HG03439 (cell line): ENCODE measurements at regions not wholly inside any gene's neighbourhood (a gene's known extent, or its start where the extent isn't known, plus 50 kb on each side); places are given as distances from the start of the nearest gene placed in this dataset.

ENCODE experiments used
- ATAC-seq: cut with Tn5 transposase; IDR thresholded peaks from one replicate; pipeline ENCODE4 v1.9.1; 2021; ENCODE audit warnings: mild to moderate bottlenecking, moderate library complexity; ENCODE audit not compliant: unreplicated experiment

DNA sequence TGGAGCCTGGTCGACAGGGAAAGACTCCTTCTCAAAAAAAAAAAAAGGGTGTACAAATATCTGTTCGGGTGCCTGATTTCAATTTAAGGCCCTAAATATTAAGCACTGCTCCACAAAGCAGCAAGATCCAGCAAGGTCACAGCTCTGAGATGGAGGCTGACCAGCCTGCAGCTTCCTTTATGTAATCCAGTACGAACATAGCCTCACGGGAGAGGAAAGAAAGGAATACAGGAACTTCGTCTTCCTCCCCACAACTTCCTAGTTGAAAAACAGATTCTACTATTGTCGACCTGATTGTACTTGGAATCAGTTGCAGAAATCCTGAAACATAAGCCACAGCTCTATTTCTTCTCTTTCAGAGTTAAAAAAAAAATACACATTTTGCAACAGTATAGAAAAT lies 53.5 kb upstream of the TBC1D9 start:
- no peak for ATAC-seq

DNA sequence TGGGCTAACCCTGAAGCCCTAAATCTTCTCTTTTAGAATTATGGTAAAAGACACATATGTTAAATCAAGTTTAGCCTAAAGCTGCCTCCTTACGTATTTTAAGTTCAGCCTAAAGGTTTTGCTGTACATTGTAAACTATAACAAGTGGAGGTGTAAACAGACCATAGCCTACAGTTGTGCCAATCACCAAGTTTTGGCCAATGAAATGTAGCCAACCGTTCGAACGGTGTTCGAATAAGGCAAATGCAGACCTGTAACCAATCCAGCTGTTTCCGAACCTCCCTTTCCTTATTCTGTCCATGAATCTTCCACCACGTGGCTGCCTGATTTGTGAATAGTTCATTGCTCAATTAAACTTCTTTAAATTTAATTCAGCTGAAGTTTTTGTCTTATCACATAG lies 52.1 kb upstream of the TBC1D9 start:
- ATAC-seq, result peak; percentile 6

DNA sequence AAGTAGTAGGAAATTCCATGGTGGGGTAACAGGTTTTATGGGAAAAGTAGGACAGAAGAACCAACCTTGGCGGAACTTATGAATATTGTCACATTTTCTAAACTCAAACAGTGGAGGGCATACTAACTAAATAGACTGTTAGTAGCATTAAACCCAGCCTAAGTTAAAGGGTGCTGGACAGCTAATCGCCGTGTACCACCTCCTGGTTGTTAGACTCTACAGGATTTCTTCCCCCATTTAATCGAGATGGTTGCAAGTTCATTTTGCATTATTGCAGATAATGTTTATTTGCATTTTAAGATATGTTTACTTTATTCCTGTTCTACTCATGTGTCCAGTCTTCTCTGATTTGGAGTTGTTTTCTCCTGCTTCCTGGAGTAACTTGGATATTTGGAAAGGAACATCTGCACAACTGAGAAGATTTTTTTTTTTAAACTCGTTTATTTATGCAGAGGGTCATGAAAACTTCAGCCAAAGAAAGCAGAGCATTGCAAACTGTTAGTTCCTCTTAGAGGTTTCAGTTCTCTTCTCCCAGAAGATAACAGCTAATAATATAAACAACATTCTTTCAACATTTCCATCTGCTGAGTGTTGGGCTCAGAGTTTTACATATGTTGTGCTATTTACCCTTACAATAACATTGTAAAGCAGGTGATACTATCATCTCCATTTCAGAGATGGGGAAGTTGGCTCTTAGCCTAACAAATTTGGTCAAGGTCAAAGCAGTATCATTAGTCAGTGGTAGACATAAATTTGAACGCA lies 51.5 kb upstream of the TBC1D9 start:
- peak; percentile 66 for ATAC-seq

DNA sequence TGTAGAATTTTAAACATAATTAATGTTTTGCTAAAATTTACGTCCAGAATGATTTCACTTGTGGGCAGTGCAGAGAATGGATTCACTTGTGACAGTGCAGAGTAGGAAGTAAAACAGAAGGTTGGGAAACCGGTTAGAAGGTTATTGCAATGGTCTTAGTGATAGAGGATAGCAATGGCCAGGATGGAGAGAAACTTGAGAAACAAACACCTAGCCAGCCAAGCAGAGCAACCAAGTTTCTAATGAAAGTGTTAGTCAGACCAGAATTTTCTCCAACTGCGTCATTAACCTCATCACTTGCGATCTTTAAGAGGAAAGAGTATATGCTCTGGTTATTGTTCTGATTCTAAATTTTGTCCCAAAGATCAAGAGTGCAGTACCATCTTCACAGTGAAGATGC lies 50.0 kb upstream of the TBC1D9 start:
- no peak for ATAC-seq
